ENCODE measurements at regions not wholly inside any gene's neighbourhood (a gene's known extent, or its start where the extent isn't known, plus 50 kb on each side); places are given as distances from the start of the nearest gene placed in this dataset.

- Histone ChIP-seq H3K27me3 (ENCODE audit: control insufficient read depth, insufficient read depth, low read length) (no peaks in the 10 kb centered on the region), H3K4me3 (ENCODE audit: low read depth, low read length) (no peak overlapping the region), H3K36me3 (ENCODE audit: control insufficient read depth, insufficient read depth, low read length) (no peaks in the 10 kb centered on the region)
- DNase-seq (ENCODE audit: low read depth): no peak
- no peak for TF ChIP-seq CTCF (IDR thresholded peaks at IDR 0.05; ENCODE audit: insufficient read depth, low read length, poor library complexity, severe bottlenecking)
These were observed 353.8 kb upstream of the RSPO3 start for GRCh38 chr6:126764671-126765070.

- H3K4me3 ChIP-seq (ENCODE audit: low read depth, low read length): no peak overlapping the region
- H3K36me3 ChIP-seq (ENCODE audit: control insufficient read depth, insufficient read depth, low read length): no peaks in the 10 kb centered on the region
- H3K27me3 ChIP-seq (ENCODE audit: control insufficient read depth, insufficient read depth, low read length): no peaks in the 10 kb centered on the region
- TF ChIP-seq CTCF (IDR thresholded peaks at IDR 0.05; ENCODE audit: insufficient read depth, low read length, poor library complexity, severe bottlenecking): no peak
- DNase-seq (ENCODE audit: low read depth): no peak
These were observed 351.7 kb upstream of the RSPO3 start for GRCh38 chr6:126766820-126767219.

GRCh38 chr6:126767711-126768110 lies 350.8 kb upstream of the RSPO3 start:
- Histone ChIP-seq H3K27me3 (ENCODE audit: control insufficient read depth, insufficient read depth, low read length) (no peaks in the 10 kb centered on the region), H3K36me3 (ENCODE audit: control insufficient read depth, insufficient read depth, low read length) (no peaks in the 10 kb centered on the region), H3K4me3 (ENCODE audit: low read depth, low read length) (no peak overlapping the region)
- no peak for TF ChIP-seq CTCF (IDR thresholded peaks at IDR 0.05; ENCODE audit: insufficient read depth, low read length, poor library complexity, severe bottlenecking)
- no peak for DNase-seq (ENCODE audit: low read depth)

- DNase-seq (ENCODE audit: low read depth): no peak
- TF ChIP-seq CTCF (IDR thresholded peaks at IDR 0.05; ENCODE audit: insufficient read depth, low read length, poor library complexity, severe bottlenecking): no peak
- H3K4me3 ChIP-seq (ENCODE audit: low read depth, low read length): no peak overlapping the region
- H3K36me3 ChIP-seq (ENCODE audit: control insufficient read depth, insufficient read depth, low read length): no peaks in the 10 kb centered on the region
- no peaks in the 10 kb centered on the region for H3K27me3 ChIP-seq (ENCODE audit: control insufficient read depth, insufficient read depth, low read length)
These were observed 348.3 kb upstream of the RSPO3 start for GRCh38 chr6:126770176-126770575.

GRCh38 chr6:126773112-126773805 lies 345.2 kb upstream of the RSPO3 start:
- TF ChIP-seq CTCF (IDR thresholded peaks at IDR 0.05; ENCODE audit: insufficient read depth, low read length, poor library complexity, severe bottlenecking): no peak
- DNase-seq (ENCODE audit: low read depth): no peak
- H3K36me3 ChIP-seq (ENCODE audit: control insufficient read depth, insufficient read depth, low read length): no peaks in the 10 kb centered on the region
- no peaks in the 10 kb centered on the region for H3K27me3 ChIP-seq (ENCODE audit: control insufficient read depth, insufficient read depth, low read length)
- no peak overlapping the region for H3K4me3 ChIP-seq (ENCODE audit: low read depth, low read length)

GRCh38 chr6:126779331-126779730 lies 339.1 kb upstream of the RSPO3 start:
- DNase-seq (ENCODE audit: low read depth): no peak
- Histone ChIP-seq H3K4me3 (ENCODE audit: low read depth, low read length) (no peak overlapping the region), H3K36me3 (ENCODE audit: control insufficient read depth, insufficient read depth, low read length) (no peaks in the 10 kb centered on the region), H3K27me3 (ENCODE audit: control insufficient read depth, insufficient read depth, low read length) (no peaks in the 10 kb centered on the region)
- no peak for TF ChIP-seq CTCF (IDR thresholded peaks at IDR 0.05; ENCODE audit: insufficient read depth, low read length, poor library complexity, severe bottlenecking)

Data from kidney epithelial cell (primary cell).